HG02678 (cell line): ENCODE measurements at regions not wholly inside any gene's neighbourhood (a gene's known extent, or its start where the extent isn't known, plus 50 kb on each side); places are given as distances from the start of the nearest gene placed in this dataset.

Experiments used
- ATAC-seq: cut with Tn5 transposase; IDR thresholded peaks from one replicate; pipeline ENCODE4 v1.9.1; 2021; ENCODE audit warnings: mild to moderate bottlenecking, moderate library complexity; ENCODE audit not compliant: unreplicated experiment

DNA sequence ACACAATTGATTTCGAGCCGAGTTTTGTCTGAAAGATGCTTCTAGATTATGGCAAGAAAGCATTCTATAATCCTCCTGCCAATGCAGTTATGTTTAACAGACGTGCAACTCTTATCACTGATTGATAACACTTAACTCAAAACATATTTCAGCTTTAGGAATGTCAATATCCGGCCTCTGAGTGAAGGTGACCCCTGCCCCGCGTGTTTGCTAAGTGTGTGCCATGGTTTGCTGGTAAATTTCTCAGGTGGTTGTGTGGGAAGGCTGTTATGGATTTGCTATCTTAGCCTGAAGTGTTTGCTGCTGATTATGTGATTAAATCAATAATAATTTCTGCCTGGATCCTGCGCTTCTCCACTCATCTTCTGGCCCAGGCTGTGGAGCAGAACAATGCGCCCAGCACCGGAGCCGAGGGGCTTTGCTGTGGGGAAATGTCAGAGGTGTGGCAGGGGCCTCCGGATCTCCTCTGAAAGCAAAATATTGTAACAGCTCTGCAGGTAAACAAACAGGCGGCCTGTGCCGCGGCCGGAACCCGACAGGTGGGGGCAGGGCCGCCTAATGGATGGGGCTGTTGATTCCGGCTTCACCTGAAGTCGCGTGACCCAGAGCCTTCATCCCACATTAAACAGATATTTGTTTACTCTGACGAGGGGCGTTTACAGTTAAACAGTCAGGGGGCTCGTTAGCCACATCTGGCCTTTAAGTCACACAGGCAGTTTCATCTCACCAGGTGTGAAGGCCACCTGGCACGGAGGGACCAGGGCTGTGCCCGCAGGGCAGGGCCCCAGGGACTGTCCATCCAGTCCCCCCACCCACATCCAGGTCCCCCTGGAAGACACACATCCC is 210.7 kb upstream of the SALL3 start:
- no peak for ATAC-seq

DNA sequence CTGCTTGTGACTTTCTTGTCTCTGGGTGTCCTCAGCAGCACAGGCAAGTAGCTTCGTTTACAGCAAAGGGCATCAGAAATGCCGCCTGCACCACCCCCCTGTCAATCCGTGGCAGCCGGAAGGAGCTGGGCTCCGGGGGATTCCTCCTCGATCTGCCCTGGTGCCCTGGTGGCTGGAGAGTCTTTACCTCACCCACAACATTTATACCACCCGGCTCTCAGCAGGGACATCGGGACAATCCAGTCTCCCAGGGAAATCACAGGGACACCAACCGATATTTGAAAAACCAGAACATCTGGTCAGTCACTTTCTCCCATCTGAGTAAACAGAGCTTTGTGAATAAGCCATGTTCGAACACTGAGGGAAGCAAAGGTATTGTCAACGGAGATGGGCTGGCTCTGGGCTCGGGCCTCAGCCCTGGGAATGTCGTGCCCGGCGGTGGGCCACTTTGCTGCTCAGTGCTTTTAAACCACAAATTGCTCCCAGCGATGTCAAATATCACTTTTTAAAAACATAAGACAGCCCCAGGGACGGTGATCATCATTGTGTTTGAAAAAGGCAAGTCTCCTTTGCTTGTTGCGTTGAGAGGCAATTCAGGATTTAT is 210.0 kb upstream of the SALL3 start:
- no peak for ATAC-seq

DNA sequence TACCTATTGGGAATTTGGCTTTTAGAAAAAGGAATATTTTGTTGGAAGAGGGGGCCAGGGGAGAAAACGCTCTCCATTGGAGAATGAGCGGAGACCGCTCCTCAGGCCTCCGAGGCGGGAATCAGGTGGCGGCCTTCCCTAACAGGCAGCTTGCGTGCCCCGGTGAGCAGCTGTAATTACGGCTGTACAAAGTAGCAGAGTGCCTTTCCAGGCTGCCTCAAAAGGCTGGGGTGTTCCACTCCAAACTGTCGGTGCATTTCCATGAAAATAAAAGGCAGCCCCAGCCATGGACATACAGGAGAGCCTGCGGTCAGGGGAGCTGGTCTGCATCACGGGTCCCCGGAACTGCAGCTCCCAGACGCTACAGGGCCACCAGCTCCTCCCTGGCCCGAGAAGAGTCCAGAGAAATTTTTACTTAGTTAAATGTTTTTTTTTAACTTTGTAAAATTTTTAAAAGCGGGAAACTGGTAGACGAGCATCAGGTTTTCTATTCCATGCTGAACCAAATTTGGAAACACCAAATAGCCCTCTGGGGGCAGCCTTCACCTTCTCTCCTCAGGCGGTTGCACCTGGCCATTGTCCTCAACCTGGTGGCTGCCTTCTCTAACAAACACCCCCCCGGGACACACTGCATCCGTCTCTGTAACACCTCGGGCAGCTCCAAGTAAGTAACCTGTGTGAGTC is 209.3 kb upstream of the SALL3 start:
- no peak for ATAC-seq

DNA sequence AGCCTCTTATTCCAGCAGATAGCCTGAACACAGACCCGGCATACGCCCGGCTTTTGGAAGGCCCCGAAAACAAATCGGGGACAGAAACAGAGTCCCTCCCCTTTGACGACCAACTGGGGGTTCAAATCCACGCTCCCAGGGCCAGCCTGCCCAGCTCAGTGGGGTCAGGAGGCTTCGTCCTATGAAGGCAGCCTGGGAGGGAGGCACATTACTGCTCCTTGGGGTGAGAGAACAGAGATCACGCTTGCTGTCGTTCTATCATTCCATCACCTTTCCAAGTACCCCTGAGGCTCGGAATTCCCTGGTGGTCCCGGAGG is 208.8 kb upstream of the SALL3 start:
- no peak for ATAC-seq

DNA sequence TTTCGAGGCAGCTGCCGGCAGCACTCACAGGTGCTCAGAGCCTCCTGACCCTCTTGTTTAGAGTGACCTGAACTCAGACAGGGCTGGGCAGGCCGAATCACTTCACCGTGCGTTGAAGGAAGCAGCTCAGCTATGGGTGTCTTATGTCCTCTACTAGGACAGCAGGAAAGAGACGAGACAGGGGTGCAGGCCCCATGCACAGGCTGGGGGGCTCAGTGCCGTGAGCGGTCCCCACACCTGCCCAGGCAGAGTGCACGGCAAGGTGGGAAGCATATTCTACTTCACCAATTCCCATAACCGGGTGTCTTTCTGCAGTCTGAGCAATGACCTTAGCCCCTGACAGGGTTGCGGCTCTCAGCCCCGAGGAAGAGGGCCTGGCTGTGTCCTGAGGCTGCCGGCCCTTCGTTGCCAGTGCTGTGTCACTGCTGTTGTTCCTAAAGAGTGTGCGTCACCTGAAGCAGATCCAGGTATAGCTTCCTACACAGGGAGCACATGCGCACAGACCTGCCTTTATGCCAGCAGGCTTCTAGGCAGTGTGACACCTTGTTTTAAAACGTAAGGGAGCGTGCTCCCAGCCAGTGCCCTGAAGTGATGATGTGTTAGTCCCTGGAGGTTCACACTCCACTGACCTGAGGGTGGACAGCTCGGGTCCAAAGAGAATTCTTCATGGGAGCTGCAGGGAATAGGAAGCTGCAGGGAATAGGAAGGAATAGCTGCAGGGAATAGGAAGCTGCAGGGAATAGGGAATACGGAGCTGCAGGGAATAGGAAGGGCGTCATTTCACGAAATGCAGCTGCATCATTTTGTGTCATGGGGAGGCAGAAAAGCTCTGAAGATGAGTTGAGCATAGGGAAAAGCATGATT is 207.9 kb upstream of the SALL3 start:
- no peak for ATAC-seq

DNA sequence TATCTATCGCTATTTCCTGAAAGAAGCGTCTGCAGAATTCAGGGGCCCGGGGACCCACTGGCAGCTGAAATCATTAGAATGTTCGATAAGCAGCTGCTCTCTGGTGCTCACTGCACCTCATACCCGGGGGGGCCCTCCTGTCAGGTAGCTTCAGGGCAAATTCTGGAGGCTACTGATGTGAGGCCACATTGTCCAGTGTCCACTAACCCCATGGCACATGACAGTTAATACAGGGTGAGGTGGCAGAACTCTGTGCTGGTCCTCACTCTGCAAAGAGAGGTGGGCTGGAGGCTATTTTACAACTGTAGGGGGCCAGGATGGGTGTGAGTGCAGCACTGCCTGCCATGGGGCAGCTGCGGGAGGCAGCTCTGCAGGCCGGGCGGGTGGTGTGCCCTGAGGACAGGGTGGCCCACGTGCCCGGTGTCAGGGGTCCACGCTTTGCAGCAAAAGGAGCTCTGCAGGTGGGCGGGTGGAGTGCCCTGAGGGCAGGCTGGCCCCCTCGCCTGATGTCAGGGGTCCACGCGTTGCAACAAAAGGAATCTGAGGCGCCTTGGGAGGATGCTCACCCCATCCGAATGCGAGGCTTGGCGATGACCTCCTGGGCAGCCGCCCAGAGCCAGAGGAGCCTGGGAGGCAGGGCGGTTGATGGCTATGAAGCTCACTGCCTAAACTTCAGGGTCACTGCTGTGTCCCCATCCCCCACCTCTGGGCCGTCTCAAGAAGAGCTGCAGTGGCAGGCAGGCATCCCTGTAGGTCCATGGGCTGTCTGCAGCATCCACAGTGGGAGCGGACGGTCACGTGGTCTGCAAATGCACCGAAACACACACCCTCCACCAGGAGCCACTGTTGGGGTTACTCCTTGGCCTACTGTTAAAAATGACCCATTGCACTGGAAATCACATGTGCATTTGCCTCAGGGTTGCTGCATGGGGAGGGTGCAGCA is 207.0 kb upstream of the SALL3 start:
- no peak for ATAC-seq

DNA sequence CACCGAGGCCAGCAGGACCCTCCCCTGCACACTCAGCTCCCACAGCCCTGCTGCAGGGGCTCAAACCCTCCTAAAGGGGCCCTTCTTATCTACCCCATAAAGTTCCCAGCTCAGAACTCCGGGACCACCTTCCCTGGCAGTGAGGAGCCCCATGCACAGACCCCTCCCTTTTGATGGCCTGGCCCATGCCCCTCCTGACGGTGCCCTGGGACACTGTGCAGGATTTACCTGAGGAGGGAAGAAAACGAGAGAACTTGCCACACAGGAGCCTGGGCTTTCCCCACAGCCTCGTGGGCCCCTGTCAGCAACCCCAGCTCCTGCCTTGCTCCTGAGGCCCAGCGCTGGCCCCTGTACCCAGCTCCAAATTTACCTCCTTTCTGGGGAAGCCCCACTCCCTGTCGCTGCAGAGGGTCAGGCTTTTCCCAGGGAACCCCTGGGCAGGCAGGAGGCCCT is 206.3 kb upstream of the SALL3 start:
- ATAC-seq = no peak

DNA sequence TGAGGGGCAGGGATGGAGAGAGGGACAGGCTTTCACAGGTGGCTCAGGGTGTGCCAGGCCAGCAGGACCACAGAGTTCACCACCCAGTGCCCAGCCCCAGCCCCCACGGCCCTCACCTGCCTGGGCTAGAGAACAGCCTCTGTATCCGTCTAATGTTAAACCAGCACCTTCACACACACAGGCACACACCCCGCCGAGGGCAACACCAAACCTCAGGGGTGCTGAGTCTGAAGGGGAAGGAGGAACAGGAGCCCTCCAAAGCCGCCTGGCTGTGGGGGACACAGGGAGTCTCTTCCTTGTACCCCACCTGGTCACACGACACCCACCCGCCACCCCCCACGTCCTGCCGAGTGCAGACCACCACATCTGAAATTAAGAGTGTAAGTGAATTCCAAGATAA is 205.8 kb upstream of the SALL3 start:
- no peak for ATAC-seq

DNA sequence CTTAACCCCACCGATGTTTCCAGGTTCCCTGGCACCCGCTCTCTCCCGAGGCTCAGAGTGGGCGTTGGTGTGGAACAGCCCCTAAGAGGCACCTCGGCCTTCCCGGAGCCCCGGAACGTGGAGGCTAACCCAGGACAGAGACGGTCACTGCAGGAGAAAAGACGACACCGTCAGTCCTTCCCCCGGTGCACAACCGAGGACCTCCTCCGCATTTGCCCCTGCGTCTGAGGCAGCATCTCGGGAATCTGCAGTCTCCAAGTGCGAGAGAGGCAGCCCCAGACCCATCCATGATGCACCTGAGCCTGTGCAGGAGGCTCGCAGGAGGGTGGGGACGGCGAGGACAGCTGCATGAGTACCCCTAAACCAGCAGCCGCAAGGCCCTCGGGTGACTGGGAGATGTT is 204.9 kb upstream of the SALL3 start:
- no peak for ATAC-seq

DNA sequence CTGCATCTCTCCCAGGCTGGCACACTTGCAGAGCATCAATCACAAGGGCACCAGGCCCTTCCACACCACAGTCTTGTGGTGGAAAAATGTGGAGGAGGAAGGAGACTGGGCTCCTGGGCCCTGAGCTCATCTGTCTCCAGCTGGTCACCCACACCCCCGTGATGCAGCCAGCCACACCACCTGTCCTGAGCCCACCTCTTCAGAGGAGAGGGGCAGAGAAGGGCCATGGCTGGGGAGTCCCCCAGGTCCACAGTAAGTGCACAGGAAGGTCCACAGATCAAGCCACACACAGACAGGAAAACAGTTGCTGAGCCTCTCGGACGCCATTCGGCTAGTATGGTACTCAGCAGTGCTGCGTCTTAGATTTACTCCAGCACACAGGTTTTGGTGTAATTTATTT is 203.5 kb upstream of the SALL3 start:
- ATAC-seq = no peak

DNA sequence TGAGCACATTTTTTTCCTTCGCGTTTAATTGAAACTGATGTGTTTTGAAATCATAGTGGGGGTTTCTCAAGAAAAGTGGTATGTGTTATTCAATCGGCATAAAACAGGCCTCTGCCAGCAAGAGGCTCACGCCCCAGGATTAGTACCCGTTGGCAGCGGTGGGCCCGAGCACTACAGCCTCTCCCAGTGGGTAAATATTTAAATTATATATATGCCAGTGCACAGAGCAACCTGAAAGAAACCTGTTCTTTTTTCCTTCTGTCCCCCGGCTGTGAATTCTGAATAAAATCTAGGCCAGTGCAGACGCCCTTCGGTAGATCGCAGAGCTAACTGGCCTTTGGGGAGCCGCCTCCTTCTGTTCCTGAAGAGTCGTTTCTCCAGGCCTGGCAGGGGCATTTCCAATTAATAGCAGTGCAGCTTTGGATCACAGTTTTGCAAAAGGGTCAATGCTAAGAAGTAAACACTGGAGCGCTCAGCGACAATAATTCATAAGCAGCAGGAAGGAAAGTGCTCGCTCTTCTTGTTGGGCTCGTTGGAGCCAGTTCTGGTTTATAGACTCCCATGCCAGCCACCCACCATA is 202.8 kb upstream of the SALL3 start:
- ATAC-seq = no peak

DNA sequence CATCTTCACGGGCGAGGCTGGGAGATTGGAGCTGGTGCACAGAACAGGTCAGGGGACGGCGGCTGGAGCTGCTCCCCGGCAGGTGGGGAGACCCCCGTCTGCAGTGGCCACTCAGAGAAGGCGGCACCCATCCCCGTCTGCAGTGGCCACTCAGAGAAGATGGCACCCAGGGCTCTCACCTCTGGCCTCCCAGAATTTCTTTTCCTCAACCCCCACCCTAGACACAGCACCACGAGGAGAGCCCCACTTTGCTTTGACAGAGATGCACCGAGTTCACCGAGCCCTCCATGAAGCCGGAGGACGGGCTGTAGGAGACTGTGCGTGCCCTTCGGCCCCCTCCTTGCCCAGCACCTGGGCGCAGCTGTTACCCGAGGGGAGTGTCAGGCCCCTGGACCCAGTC is 201.6 kb upstream of the SALL3 start:
- ATAC-seq = no peak

DNA sequence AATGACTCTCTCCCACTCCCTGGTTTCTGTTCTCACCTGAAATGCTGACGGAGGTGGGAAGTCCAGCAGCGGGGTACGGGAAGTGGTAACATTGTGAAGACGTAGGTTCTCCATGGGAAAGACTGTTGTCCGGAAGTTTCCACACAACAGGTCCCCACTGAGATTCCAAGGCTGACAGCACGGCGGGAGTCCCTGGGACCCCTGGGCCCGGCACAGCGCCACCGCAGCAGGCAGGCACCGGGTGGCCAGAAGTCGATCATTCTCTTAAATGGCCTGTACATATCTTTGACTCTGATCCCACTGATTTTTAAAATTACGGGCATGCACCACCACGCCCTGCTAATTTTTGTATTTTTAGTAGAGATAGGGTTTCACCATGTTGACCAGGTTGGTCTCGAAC is 201.0 kb upstream of the SALL3 start:
- no peak for ATAC-seq

DNA sequence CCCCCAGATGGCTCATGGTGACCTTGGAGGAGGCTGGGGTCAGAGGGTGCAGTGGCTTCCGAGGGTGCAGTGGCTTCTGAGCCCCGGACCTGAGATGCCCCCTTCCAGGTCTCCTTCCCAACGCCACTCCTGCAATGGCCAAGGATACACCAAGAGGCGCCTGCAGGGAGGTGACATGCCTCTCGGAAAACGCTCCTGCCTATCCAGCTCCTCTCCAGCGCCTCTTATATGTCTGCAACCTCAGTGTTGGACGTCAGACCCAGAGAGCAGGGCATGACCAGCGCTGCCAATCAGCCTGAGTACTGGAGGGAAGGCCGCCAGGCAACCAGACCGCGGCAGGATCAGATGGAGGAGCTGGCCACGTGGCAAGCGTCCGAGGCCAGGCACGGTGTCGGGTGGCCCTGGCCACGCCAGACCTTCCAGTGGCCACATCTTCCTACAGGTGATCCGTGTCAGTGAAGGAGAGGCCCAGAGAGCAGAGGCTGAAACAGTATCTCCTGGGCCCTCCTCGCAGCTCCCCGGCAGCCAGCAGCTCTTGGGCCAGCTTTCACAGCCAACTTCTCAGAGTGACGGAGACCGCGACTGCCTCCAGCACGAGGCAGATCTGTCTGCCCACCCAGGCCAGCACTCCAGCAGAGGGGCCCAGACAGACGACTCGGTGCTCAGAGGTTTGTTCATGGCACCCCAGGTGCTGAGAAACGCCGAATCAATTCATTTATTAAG is 199.5 kb upstream of the SALL3 start:
- ATAC-seq = no peak

DNA sequence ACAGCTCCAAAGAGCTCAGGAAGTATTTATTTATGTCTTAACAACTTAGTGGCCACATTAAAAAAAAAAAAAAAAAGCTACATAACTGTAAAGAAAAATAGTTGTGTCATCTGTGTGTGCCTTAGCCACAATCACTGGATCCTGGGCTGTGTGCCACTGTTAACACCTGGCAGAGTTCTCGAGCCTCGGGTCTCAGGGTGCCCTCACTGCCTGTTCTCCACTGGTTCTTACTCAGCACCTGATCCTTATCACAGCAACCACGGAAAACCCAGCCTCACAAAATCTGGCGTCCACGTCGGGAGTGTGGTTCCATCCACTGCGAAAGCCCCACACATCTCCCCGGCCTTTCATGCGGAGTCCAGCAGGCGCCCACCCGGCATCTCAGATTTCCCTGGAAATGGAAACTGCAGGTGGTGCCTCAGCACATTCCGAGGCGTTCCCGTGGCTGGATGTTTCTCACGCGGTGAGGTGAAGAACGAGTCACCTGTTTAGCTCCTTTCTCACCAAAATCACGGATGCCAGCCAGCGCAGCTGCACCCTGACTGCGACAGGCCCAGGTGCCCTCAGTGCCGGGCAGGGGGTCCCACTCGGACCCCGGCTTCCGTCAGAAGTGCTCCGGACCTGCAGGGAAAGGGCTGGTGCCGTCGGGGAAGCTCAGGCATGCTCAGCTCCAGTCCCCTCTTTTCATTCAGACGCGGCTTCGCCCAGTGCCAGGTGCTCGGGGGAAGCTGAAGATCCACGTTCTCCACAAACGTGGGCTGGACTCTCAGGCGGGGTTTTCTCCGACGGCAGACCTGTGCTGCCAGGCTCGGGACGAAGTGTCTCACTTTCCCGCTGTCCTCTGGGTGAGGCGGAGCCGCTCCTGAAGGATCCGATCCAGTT is 198.7 kb upstream of the SALL3 start:
- ATAC-seq = no peak

DNA sequence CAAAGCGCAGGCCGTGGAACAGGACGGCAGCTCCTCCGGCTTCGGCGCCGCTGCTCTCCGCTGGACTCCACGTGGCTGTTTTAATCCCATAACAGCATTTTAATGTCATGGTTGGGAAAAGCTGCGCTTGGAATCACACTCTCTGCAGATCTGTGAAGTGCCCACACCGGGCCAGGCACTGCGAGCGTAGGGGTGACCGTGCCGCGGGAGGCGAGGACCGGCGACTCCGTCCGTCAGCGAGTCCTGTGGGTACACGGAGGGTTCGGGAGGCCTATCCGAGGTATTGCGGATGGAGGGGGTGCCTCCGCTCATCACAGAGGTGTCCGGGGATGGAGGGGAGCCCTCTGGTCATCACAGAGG is 198.0 kb upstream of the SALL3 start:
- no peak for ATAC-seq

DNA sequence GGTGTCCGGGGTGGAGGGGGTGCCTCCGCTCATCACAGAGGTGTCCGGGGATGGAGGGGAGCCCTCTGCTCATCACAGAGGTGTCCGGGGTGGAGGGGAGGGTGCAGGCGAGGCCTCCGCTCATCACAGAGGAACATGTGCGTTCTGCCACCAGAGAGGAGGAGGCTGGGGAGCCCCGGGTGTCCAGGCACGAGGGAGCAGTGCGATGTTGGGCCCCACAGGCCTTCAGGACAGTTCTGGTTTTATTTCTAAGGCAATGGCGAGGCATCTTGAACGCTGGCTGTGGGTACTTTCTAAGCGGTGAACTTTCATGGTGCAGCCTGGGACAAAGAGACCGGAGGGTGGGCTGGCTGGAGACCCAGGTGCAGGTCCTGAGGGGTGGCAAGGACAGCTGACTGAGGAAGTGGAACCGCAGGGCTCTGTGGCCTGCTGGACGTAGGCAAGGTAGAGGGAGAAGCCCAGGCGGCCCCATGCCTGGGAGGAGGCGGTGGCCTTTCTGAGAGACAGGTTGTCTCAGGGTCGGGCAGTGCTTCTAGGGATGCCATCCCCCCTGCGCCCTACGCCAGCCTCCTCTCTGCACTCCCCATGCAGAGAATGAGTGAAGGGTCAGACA is 196.6 kb upstream of the SALL3 start:
- ATAC-seq = no peak

DNA sequence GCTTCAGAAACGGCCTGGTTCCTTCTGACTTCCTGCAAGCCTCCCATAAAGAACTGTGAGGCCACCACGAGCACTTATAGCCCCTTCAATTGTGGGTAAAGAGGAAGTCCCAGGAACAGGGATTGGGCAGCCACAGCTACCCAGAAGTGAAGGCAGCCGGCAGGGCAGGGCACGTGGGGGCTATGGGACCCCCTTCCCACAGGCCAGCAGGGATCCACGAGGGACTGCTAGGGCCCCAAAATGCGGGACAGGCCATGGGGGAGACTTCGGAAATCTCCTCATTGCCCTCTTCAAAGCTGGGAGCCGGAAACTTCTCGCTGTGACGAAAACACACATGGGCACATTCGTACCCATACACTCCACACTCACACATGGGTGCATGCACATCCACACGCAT is 196.1 kb upstream of the SALL3 start:
- ATAC-seq = no peak
